ENCODE measurements at regions not wholly inside any gene's neighbourhood (a gene's known extent, or its start where the extent isn't known, plus 50 kb on each side); places are given as distances from the start of the nearest gene placed in this dataset.

DNA sequence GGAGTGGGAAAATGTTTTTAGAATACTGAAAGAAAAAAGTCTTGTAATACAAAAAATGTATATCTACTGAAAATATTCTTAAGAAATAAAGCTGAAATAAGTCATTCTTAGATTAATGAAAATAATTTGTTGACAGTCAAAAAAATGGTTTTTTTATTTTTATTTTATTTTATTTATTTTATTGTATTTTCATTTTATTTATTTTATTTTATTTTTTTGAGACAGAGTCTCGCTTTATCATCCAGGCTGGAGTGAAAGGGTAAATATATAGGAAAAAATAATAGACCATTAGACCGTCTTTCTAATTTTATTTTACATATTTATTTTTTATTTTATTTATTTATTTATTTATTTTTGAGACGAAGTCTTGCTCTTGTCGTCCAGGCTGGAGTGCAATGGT is 1583.6 kb upstream of the TMEFF2 start:
- H3K79me1 ChIP-seq (replicated peaks; ENCODE audit: low read length, poor library complexity, severe bottlenecking) = no peaks in the 10 kb centered on the region
- WGBS = 94% methylated on average over 2 of the region's 4 CpGs
- no peak overlapping the region for H3K23ac ChIP-seq (ENCODE audit: low read length in 2 of 2)
- H3K36me3 ChIP-seq (ENCODE audit: control insufficient read depth in 1 of 2, insufficient read depth in 2 of 2, low read depth in 1 of 2, low read length in 2 of 2) = no peaks in the 10 kb centered on the region
- H3K4me1 ChIP-seq (ENCODE audit: control insufficient read depth, insufficient read depth, low read depth, low read length) = no peaks in the 10 kb centered on the region
- H2AFZ ChIP-seq (ENCODE audit: low read depth, low read length) = no peak overlapping the region
- H2BK120ac ChIP-seq (ENCODE audit: low read depth, low read length) = no peak overlapping the region
- H3K14ac ChIP-seq (ENCODE audit: low read length in 2 of 2) = no peak overlapping the region
- H3K4ac ChIP-seq (ENCODE audit: low read depth in 1 of 2, low read length in 2 of 2) = no peak overlapping the region
- no peak for DNase-seq
- no peak overlapping the region for H2BK5ac ChIP-seq (ENCODE audit: low read depth, low read length, poor library complexity, severe bottlenecking)
- H2AK5ac ChIP-seq (ENCODE audit: low read length, severe bottlenecking) = no peak overlapping the region
- no peak overlapping the region for H3K27ac ChIP-seq (ENCODE audit: low read length, poor library complexity, severe bottlenecking)
- H4K91ac ChIP-seq (ENCODE audit: low read length) = no peak overlapping the region
- no peak overlapping the region for H2BK12ac ChIP-seq (ENCODE audit: low read length in 2 of 2)
- H3K4me2 ChIP-seq (ENCODE audit: low read length, poor library complexity, severe bottlenecking) = no peak overlapping the region
- no peaks in the 10 kb centered on the region for H3K9me3 ChIP-seq (ENCODE audit: control insufficient read depth, low read length)
- no peak overlapping the region for H3K18ac ChIP-seq (ENCODE audit: low read depth in 1 of 2, low read length in 2 of 2)
- H3K9ac ChIP-seq (ENCODE audit: low read length) = no peak overlapping the region
- H3K27me3 ChIP-seq (ENCODE audit: control insufficient read depth in 1 of 2, insufficient read depth in 1 of 2, low read length in 2 of 2) = no peaks in the 10 kb centered on the region
- H2BK15ac ChIP-seq (ENCODE audit: low read depth, poor library complexity, severe bottlenecking) = no peak overlapping the region
- H4K8ac ChIP-seq (ENCODE audit: low read length) = no peak overlapping the region
- no peak overlapping the region for H3K4me3 ChIP-seq (ENCODE audit: insufficient read depth in 1 of 2, low read depth in 1 of 2, low read length in 2 of 2)

DNA sequence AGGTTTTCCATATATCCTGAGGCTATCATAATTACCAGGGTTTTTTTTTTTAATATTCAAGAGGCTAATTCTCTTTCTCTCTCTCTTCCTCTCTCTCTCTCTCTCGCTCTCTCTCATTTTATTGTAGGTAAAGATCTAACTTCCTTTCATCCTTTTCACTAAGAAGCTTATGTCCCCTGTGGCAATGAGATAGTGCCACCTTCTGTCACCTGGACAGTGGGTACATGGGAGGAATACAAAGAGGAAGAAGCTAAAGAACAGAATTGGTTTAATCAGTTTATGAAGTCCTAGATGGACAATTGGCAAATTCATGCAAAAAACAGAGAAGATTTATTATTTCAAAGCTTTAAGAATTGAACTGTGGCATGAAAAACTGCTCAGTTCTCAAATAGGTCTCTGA is 1582.3 kb upstream of the TMEFF2 start:
- Histone ChIP-seq H3K18ac (ENCODE audit: low read depth in 1 of 2, low read length in 2 of 2) (no peak overlapping the region), H3K79me1 (replicated peaks; ENCODE audit: low read length, poor library complexity, severe bottlenecking) (no peaks in the 10 kb centered on the region), H2BK15ac (ENCODE audit: low read depth, poor library complexity, severe bottlenecking) (no peak overlapping the region), H3K27me3 (ENCODE audit: control insufficient read depth in 1 of 2, insufficient read depth in 1 of 2, low read length in 2 of 2) (no peaks in the 10 kb centered on the region), H3K4me3 (ENCODE audit: insufficient read depth in 1 of 2, low read depth in 1 of 2, low read length in 2 of 2) (no peak overlapping the region), H2BK120ac (ENCODE audit: low read depth, low read length) (no peak overlapping the region), H3K4ac (ENCODE audit: low read depth in 1 of 2, low read length in 2 of 2) (no peak overlapping the region), H3K4me1 (ENCODE audit: control insufficient read depth, insufficient read depth, low read depth, low read length) (no peaks in the 10 kb centered on the region), H3K9ac (ENCODE audit: low read length) (no peak overlapping the region), H2AFZ (ENCODE audit: low read depth, low read length) (no peak overlapping the region), H3K14ac (ENCODE audit: low read length in 2 of 2) (no peak overlapping the region), H3K4me2 (ENCODE audit: low read length, poor library complexity, severe bottlenecking) (no peak overlapping the region), H3K23ac (ENCODE audit: low read length in 2 of 2) (no peak overlapping the region), H2AK5ac (ENCODE audit: low read length, severe bottlenecking) (no peak overlapping the region), H2BK12ac (ENCODE audit: low read length in 2 of 2) (no peak overlapping the region), H3K27ac (ENCODE audit: low read length, poor library complexity, severe bottlenecking) (no peak overlapping the region), H4K8ac (ENCODE audit: low read length) (no peak overlapping the region), H3K9me3 (ENCODE audit: control insufficient read depth, low read length) (no peaks in the 10 kb centered on the region), H4K91ac (ENCODE audit: low read length) (no peak overlapping the region), H2BK5ac (ENCODE audit: low read depth, low read length, poor library complexity, severe bottlenecking) (no peak overlapping the region), H3K36me3 (ENCODE audit: control insufficient read depth in 1 of 2, insufficient read depth in 2 of 2, low read depth in 1 of 2, low read length in 2 of 2) (no peaks in the 10 kb centered on the region)
- WGBS = no CpG with 5 or more reads among the region's 1 CpG
- no peak for DNase-seq

- no peak for DNase-seq
- Histone ChIP-seq H3K14ac (ENCODE audit: low read length in 2 of 2) (no peak overlapping the region), H2AK5ac (ENCODE audit: low read length, severe bottlenecking) (no peak overlapping the region), H3K4ac (ENCODE audit: low read depth in 1 of 2, low read length in 2 of 2) (no peak overlapping the region), H3K4me1 (ENCODE audit: control insufficient read depth, insufficient read depth, low read depth, low read length) (no peaks in the 10 kb centered on the region), H3K9ac (ENCODE audit: low read length) (no peak overlapping the region), H3K27ac (ENCODE audit: low read length, poor library complexity, severe bottlenecking) (no peak overlapping the region), H2AFZ (ENCODE audit: low read depth, low read length) (no peak overlapping the region), H2BK15ac (ENCODE audit: low read depth, poor library complexity, severe bottlenecking) (no peak overlapping the region), H2BK12ac (ENCODE audit: low read length in 2 of 2) (no peak overlapping the region), H3K27me3 (ENCODE audit: control insufficient read depth in 1 of 2, insufficient read depth in 1 of 2, low read length in 2 of 2) (no peaks in the 10 kb centered on the region), H2BK5ac (ENCODE audit: low read depth, low read length, poor library complexity, severe bottlenecking) (no peak overlapping the region), H3K36me3 (ENCODE audit: control insufficient read depth in 1 of 2, insufficient read depth in 2 of 2, low read depth in 1 of 2, low read length in 2 of 2) (no peaks in the 10 kb centered on the region), H3K9me3 (ENCODE audit: control insufficient read depth, low read length) (no peaks in the 10 kb centered on the region), H4K91ac (ENCODE audit: low read length) (no peak overlapping the region), H2BK120ac (ENCODE audit: low read depth, low read length) (no peak overlapping the region), H3K79me1 (replicated peaks; ENCODE audit: low read length, poor library complexity, severe bottlenecking) (no peaks in the 10 kb centered on the region), H3K18ac (ENCODE audit: low read depth in 1 of 2, low read length in 2 of 2) (no peak overlapping the region), H3K4me2 (ENCODE audit: low read length, poor library complexity, severe bottlenecking) (no peak overlapping the region), H4K8ac (ENCODE audit: low read length) (no peak overlapping the region), H3K23ac (ENCODE audit: low read length in 2 of 2) (no peak overlapping the region), H3K4me3 (ENCODE audit: insufficient read depth in 1 of 2, low read depth in 1 of 2, low read length in 2 of 2) (no peak overlapping the region)
- WGBS = 80% methylated on average over 1 of the region's 2 CpGs
Measured at GRCh38 chr2:193774166-193774565, 1579.4 kb upstream of the TMEFF2 start.

- H3K79me1 ChIP-seq (replicated peaks; ENCODE audit: low read length, poor library complexity, severe bottlenecking) = no peaks in the 10 kb centered on the region
- H2BK12ac ChIP-seq (ENCODE audit: low read length in 2 of 2) = no peak overlapping the region
- H3K4ac ChIP-seq (ENCODE audit: low read depth in 1 of 2, low read length in 2 of 2) = no peak overlapping the region
- H3K14ac ChIP-seq (ENCODE audit: low read length in 2 of 2) = no peak overlapping the region
- WGBS = 100% methylated on average over 1 of the region's 2 CpGs
- no peak overlapping the region for H2AFZ ChIP-seq (ENCODE audit: low read depth, low read length)
- H3K36me3 ChIP-seq (ENCODE audit: control insufficient read depth in 1 of 2, insufficient read depth in 2 of 2, low read depth in 1 of 2, low read length in 2 of 2) = no peaks in the 10 kb centered on the region
- no peak overlapping the region for H4K8ac ChIP-seq (ENCODE audit: low read length)
- no peak overlapping the region for H2BK5ac ChIP-seq (ENCODE audit: low read depth, low read length, poor library complexity, severe bottlenecking)
- H2BK15ac ChIP-seq (ENCODE audit: low read depth, poor library complexity, severe bottlenecking) = no peak overlapping the region
- H3K27ac ChIP-seq (ENCODE audit: low read length, poor library complexity, severe bottlenecking) = no peak overlapping the region
- H3K18ac ChIP-seq (ENCODE audit: low read depth in 1 of 2, low read length in 2 of 2) = no peak overlapping the region
- no peak overlapping the region for H2BK120ac ChIP-seq (ENCODE audit: low read depth, low read length)
- H3K4me3 ChIP-seq (ENCODE audit: insufficient read depth in 1 of 2, low read depth in 1 of 2, low read length in 2 of 2) = no peak overlapping the region
- no peaks in the 10 kb centered on the region for H3K27me3 ChIP-seq (ENCODE audit: control insufficient read depth in 1 of 2, insufficient read depth in 1 of 2, low read length in 2 of 2)
- H3K9me3 ChIP-seq (ENCODE audit: control insufficient read depth, low read length) = no peaks in the 10 kb centered on the region
- no peak overlapping the region for H3K9ac ChIP-seq (ENCODE audit: low read length)
- H3K23ac ChIP-seq (ENCODE audit: low read length in 2 of 2) = no peak overlapping the region
- H2AK5ac ChIP-seq (ENCODE audit: low read length, severe bottlenecking) = no peak overlapping the region
- H3K4me1 ChIP-seq (ENCODE audit: control insufficient read depth, insufficient read depth, low read depth, low read length) = no peaks in the 10 kb centered on the region
- no peak overlapping the region for H4K91ac ChIP-seq (ENCODE audit: low read length)
- H3K4me2 ChIP-seq (ENCODE audit: low read length, poor library complexity, severe bottlenecking) = no peak overlapping the region
- no peak for DNase-seq
Measured at GRCh38 chr2:193751299-193751698, 1556.6 kb upstream of the TMEFF2 start.
